ENCODE measurements at regions not wholly inside any gene's neighbourhood (a gene's known extent, or its start where the extent isn't known, plus 50 kb on each side); places are given as distances from the start of the nearest gene placed in this dataset.
A peak's percentile ranks its signal among the peaks of the same experiment; 100 is the strongest.

DNA sequence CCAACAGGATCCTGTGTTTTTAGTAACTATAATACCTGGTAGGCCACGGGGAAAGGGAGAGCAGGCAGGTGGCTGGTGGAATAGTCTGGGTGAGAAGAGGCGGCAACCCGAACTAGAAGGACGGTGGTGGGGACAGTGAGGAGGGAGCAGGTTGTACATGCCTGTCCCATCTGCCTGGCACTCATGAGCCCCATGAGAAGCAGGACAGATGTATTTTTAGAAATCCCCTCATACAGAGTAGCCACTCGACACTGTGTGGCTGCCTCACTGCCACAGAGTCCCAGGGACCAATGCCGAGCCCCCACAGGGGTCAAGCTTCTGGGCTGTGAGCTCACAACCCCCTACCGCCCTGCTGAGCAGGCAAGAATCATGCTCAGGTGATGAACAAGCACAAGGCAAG lies 136.6 kb downstream of the SEC61B start:
- peaks cover 0 to 7% (median 1%) of the 10 kb centered on the region in 5 donors for H3K27me3 ChIP-seq (ENCODE audit: control insufficient read depth in 5 of 5, insufficient read depth in 4 of 5, low read length in 5 of 5)
- no peaks in the 10 kb centered on the region for H3K9me3 ChIP-seq (ENCODE audit: control insufficient read depth in 5 of 5, low read length in 5 of 5)
- no peak overlapping the region for H3K27ac ChIP-seq (ENCODE audit: low read depth, low read length)
- H3K4me1 ChIP-seq (ENCODE audit: control insufficient read depth in 5 of 5, insufficient read depth in 5 of 5, low read length in 5 of 5) = peaks cover 11 to 38% (median 34%) of the 10 kb centered on the region in 5 donors
- H3K9ac ChIP-seq (ENCODE audit: low read length in 5 of 5) = no peak overlapping the region
- no peaks in the 10 kb centered on the region for H3K36me3 ChIP-seq (ENCODE audit: control insufficient read depth in 5 of 5, insufficient read depth in 5 of 5, low read length in 5 of 5)
- no peak overlapping the region for H3K4me3 ChIP-seq (ENCODE audit: low read depth in 1 of 5, low read length in 5 of 5)

DNA sequence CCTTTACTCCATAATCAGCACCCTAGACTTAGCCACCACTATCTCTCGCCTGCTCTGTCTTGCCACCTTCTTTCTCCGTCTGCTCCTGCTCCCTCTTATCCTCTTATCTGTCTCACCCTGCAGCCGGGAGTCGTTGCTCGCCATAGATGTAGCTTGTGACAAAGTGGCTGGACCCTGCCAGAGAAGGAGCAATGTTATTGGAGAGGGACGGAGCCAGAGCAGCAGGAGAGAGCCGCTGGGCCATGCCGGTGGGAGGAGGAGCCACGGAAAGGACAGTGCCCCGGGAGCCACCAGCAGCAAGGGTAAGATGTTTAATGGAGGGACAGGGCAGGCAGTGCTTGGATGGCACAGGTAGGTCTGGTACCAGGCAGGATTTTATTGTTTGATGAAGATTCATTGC lies 137.3 kb downstream of the SEC61B start:
- Histone ChIP-seq H3K4me1 (ENCODE audit: control insufficient read depth in 5 of 5, insufficient read depth in 5 of 5, low read length in 5 of 5) (peaks cover 10 to 33% (median 27%) of the 10 kb centered on the region in 5 donors), H3K27ac (ENCODE audit: low read depth, low read length) (no peak overlapping the region), H3K9ac (ENCODE audit: low read length in 5 of 5) (no peak overlapping the region), H3K9me3 (ENCODE audit: control insufficient read depth in 5 of 5, low read length in 5 of 5) (no peaks in the 10 kb centered on the region), H3K27me3 (ENCODE audit: control insufficient read depth in 5 of 5, insufficient read depth in 4 of 5, low read length in 5 of 5) (peaks cover 0 to 7% (median 0%) of the 10 kb centered on the region in 5 donors), H3K36me3 (ENCODE audit: control insufficient read depth in 5 of 5, insufficient read depth in 5 of 5, low read length in 5 of 5) (no peaks in the 10 kb centered on the region), H3K4me3 (ENCODE audit: low read depth in 1 of 5, low read length in 5 of 5) (no peak overlapping the region)

DNA sequence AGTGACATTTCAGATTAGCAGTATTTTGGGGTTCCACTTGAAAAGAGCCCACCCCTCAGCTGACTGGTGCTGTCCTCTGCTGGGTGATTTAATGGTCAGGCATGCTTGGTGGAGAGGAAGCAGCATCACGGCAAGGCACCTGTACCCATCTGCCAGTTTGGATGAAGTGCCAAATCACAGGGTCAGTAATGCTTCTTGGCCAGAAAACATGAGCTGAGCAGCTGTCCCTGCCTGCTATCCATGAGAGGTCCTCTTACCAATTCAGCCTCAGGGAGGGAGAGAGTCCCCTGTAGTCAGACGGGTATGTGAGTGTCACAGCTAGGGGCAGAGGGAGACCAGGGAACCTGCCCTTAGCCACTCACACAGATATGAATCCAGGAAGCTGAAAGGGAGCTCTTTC lies 137.9 kb downstream of the SEC61B start:
- Histone ChIP-seq H3K27me3 (ENCODE audit: control insufficient read depth in 5 of 5, insufficient read depth in 4 of 5, low read length in 5 of 5) (peaks cover 0 to 7% (median 0%) of the 10 kb centered on the region in 5 donors), H3K4me1 (ENCODE audit: control insufficient read depth in 5 of 5, insufficient read depth in 5 of 5, low read length in 5 of 5) (peaks cover 10 to 33% (median 27%) of the 10 kb centered on the region in 5 donors), H3K9me3 (ENCODE audit: control insufficient read depth in 5 of 5, low read length in 5 of 5) (no peaks in the 10 kb centered on the region), H3K4me3 (ENCODE audit: low read depth in 1 of 5, low read length in 5 of 5) (no peak overlapping the region), H3K36me3 (ENCODE audit: control insufficient read depth in 5 of 5, insufficient read depth in 5 of 5, low read length in 5 of 5) (no peaks in the 10 kb centered on the region), H3K9ac (ENCODE audit: low read length in 5 of 5) (no peak overlapping the region), H3K27ac (ENCODE audit: low read depth, low read length) (no peak overlapping the region)

DNA sequence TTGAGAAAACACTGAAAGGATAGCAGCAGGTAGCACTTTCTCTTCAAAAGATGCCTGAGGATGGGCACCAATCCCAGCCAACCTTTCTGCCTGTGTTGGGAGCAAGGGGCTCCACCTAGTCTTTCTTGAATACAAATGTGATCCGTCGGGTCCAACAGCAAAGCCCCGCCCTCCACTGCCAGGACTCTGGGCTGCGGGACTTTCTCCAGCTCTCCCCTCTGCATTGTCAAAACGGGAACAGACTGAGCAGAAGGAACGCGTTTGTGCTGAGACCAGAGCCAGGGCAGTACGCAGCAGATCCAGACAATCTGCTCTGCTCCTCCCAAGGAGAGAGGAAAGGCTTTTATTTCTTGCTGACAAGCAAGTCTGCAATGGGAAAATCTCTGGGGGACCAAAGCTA lies 139.7 kb downstream of the SEC61B start:
- H3K4me3 ChIP-seq (ENCODE audit: low read depth in 1 of 5, low read length in 5 of 5) = peak overlapping the region in 3 of 5 donors; percentile 1 to 40 (median 11)

DNA sequence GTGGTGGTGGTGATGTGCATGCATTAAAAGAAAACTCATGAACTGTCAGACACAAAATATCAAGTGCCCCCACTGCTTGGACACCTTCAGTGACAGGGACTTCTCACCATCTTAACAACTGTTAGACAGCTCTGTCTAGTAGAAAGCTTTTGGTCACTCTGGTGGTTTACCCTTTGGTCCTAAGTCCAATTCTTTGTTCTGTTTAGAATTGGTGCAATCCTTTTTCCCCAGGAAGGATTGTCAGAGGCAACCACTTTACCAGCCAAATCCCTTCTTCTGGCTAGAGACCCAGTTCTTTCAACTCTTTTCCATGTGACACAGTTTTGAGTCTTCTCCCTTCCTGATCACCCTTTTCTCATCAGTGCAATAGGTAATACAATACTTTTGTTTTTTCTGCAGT lies 140.2 kb downstream of the SEC61B start:
- Histone ChIP-seq H3K4me1 (ENCODE audit: control insufficient read depth in 5 of 5, insufficient read depth in 5 of 5, low read length in 5 of 5) (peaks cover 2 to 20% (median 13%) of the 10 kb centered on the region in 5 donors), H3K27me3 (ENCODE audit: control insufficient read depth in 5 of 5, insufficient read depth in 4 of 5, low read length in 5 of 5) (peaks cover 0 to 7% (median 0%) of the 10 kb centered on the region in 5 donors), H3K36me3 (ENCODE audit: control insufficient read depth in 5 of 5, insufficient read depth in 5 of 5, low read length in 5 of 5) (no peaks in the 10 kb centered on the region), H3K9ac (ENCODE audit: low read length in 5 of 5) (no peak overlapping the region), H3K27ac (ENCODE audit: low read depth, low read length) (no peak overlapping the region), H3K9me3 (ENCODE audit: control insufficient read depth in 5 of 5, low read length in 5 of 5) (no peaks in the 10 kb centered on the region), H3K4me3 (ENCODE audit: low read depth in 1 of 5, low read length in 5 of 5) (peak overlapping the region in 2 of 5 donors; percentile 1 to 11)

More for the DNA sequence above, 139.7 kb downstream of the SEC61B start:
- H3K27ac ChIP-seq (ENCODE audit: low read depth, low read length) = no peak overlapping the region
- peaks cover 4 to 23% (median 16%) of the 10 kb centered on the region in 5 donors for H3K4me1 ChIP-seq (ENCODE audit: control insufficient read depth in 5 of 5, insufficient read depth in 5 of 5, low read length in 5 of 5)
- no peaks in the 10 kb centered on the region for H3K36me3 ChIP-seq (ENCODE audit: control insufficient read depth in 5 of 5, insufficient read depth in 5 of 5, low read length in 5 of 5)
- no peaks in the 10 kb centered on the region for H3K9me3 ChIP-seq (ENCODE audit: control insufficient read depth in 5 of 5, low read length in 5 of 5)
- no peak overlapping the region for H3K9ac ChIP-seq (ENCODE audit: low read length in 5 of 5)
- H3K27me3 ChIP-seq (ENCODE audit: control insufficient read depth in 5 of 5, insufficient read depth in 4 of 5, low read length in 5 of 5) = peaks cover 0 to 7% (median 0%) of the 10 kb centered on the region in 5 donors

DNA sequence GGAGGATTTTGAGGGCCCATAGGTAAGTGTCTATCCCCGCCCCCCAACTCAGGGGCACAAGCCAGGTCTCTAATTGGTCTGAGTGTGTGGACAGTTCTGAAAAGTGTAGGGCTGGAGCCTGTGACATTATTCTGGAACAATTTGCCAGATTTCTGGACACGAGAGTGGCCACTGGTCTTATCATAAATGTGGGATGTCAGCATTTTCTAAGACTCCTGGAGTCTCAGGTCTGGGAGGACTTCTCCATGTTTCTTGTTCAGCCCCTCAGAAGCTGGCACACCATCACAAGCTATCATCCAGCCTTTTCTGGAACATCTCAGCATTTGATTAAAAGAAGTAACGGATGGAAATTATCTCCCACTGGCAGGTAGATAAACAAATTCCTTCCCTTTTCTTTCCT lies 141.4 kb downstream of the SEC61B start:
- peaks cover 0 to 7% (median 0%) of the 10 kb centered on the region in 5 donors for H3K27me3 ChIP-seq (ENCODE audit: control insufficient read depth in 5 of 5, insufficient read depth in 4 of 5, low read length in 5 of 5)
- no peak overlapping the region for H3K9ac ChIP-seq (ENCODE audit: low read length in 5 of 5)
- H3K36me3 ChIP-seq (ENCODE audit: control insufficient read depth in 5 of 5, insufficient read depth in 5 of 5, low read length in 5 of 5) = no peaks in the 10 kb centered on the region
- H3K4me3 ChIP-seq (ENCODE audit: low read depth in 1 of 5, low read length in 5 of 5) = no peak overlapping the region
- no peaks in the 10 kb centered on the region for H3K9me3 ChIP-seq (ENCODE audit: control insufficient read depth in 5 of 5, low read length in 5 of 5)
- H3K27ac ChIP-seq (ENCODE audit: low read depth, low read length) = no peak overlapping the region
- peaks cover 2 to 24% (median 16%) of the 10 kb centered on the region in 5 donors for H3K4me1 ChIP-seq (ENCODE audit: control insufficient read depth in 5 of 5, insufficient read depth in 5 of 5, low read length in 5 of 5)

DNA sequence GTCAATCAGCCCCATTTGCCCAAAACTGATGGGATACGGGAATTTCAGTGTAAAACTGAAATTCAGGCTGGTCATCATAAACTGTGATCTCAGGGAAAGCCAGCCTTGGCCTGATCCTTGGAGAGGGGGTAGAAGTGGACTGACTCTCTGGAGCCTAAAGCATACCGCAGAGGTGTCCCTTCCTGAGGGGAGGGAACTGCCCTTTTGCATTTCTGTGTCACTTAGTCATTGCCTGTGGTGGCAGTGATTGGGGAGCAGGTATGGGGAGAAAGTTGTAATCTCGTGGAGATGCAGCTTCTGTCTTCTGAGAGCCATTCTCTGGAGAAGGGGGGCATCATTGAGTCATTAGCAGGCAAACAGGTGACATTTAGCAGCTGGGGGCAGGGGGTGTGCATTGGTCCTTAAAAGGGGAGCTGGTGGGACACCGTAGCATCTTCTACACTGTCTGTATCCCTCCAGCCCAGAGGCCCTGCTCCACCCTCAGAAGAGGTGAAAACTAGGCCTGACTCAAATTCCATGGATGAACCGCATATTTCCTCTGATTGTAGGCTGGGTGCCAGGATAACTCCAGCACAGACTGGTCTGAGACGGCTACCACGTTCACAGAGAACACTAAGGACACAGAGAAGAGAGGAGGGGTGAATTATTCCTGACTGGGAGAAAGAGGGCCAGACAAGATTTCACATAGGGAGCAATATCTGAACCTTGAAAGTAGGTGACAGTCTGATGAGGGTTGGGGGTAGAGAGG lies 143.3 kb downstream of the SEC61B start:
- no peaks in the 10 kb centered on the region for H3K9me3 ChIP-seq (ENCODE audit: control insufficient read depth in 5 of 5, low read length in 5 of 5)
- H3K27ac ChIP-seq (ENCODE audit: low read depth, low read length) = no peak overlapping the region
- peaks cover 0 to 5% (median 0%) of the 10 kb centered on the region in 5 donors for H3K27me3 ChIP-seq (ENCODE audit: control insufficient read depth in 5 of 5, insufficient read depth in 4 of 5, low read length in 5 of 5)
- no peak overlapping the region for H3K4me3 ChIP-seq (ENCODE audit: low read depth in 1 of 5, low read length in 5 of 5)
- H3K4me1 ChIP-seq (ENCODE audit: control insufficient read depth in 5 of 5, insufficient read depth in 5 of 5, low read length in 5 of 5) = peaks cover 2 to 33% (median 24%) of the 10 kb centered on the region in 5 donors
- no peaks in the 10 kb centered on the region for H3K36me3 ChIP-seq (ENCODE audit: control insufficient read depth in 5 of 5, insufficient read depth in 5 of 5, low read length in 5 of 5)
- no peak overlapping the region for H3K9ac ChIP-seq (ENCODE audit: low read length in 5 of 5)

DNA sequence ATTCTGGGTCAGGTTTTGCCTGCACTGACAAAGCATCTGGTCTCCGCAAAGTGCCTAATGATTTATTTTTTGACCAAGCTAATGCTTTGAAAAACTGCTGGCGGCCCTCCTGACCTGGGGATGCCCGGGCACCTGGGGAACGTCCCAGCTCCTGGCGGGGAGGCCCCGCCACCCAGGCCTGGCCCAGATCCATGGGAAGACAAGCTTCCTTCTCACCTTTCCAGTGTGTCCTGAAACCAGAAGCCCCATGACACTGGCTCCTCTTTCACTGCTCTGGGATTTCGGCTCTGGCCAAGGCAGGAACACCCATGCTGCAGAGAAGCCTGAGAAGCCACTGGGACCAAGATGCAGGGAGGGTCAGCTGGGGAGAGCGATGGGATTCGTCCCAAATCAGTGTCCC lies 144.1 kb downstream of the SEC61B start:
- Histone ChIP-seq H3K27ac (ENCODE audit: low read depth, low read length) (no peak overlapping the region), H3K9me3 (ENCODE audit: control insufficient read depth in 5 of 5, low read length in 5 of 5) (no peaks in the 10 kb centered on the region), H3K4me1 (ENCODE audit: control insufficient read depth in 5 of 5, insufficient read depth in 5 of 5, low read length in 5 of 5) (peaks cover 2 to 33% (median 24%) of the 10 kb centered on the region in 5 donors), H3K4me3 (ENCODE audit: low read depth in 1 of 5, low read length in 5 of 5) (no peak overlapping the region), H3K27me3 (ENCODE audit: control insufficient read depth in 5 of 5, insufficient read depth in 4 of 5, low read length in 5 of 5) (peaks cover 0 to 5% (median 0%) of the 10 kb centered on the region in 5 donors), H3K36me3 (ENCODE audit: control insufficient read depth in 5 of 5, insufficient read depth in 5 of 5, low read length in 5 of 5) (no peaks in the 10 kb centered on the region), H3K9ac (ENCODE audit: low read length in 5 of 5) (no peak overlapping the region)

DNA sequence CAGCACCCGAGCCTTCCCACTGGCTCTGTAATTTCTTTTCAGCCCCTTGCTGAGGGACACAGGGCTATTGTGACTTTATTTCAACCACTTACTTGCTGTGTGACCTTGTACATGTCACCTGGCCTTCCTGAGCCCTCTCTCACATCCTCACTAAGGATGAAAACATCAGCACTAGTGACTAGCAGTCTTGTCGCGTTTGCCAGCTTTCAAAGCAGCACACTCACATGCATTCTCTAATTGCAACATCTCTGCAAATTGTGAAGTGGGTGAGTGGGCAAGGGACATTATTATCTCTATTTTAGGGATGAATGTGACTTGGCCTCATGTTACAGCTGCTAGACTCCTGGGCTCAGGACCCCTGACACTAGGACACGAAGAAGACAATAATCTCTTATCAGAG lies 144.5 kb downstream of the SEC61B start:
- H3K27ac ChIP-seq (ENCODE audit: low read depth, low read length) = no peak overlapping the region
- peaks cover 2 to 29% (median 24%) of the 10 kb centered on the region in 5 donors for H3K4me1 ChIP-seq (ENCODE audit: control insufficient read depth in 5 of 5, insufficient read depth in 5 of 5, low read length in 5 of 5)
- no peak overlapping the region for H3K9ac ChIP-seq (ENCODE audit: low read length in 5 of 5)

More for the DNA sequence above, 144.5 kb downstream of the SEC61B start:
- H3K4me3 ChIP-seq (ENCODE audit: low read depth in 1 of 5, low read length in 5 of 5) = no peak overlapping the region
- H3K27me3 ChIP-seq (ENCODE audit: control insufficient read depth in 5 of 5, insufficient read depth in 4 of 5, low read length in 5 of 5) = peaks cover 0 to 5% (median 0%) of the 10 kb centered on the region in 5 donors
- no peaks in the 10 kb centered on the region for H3K36me3 ChIP-seq (ENCODE audit: control insufficient read depth in 5 of 5, insufficient read depth in 5 of 5, low read length in 5 of 5)
- H3K9me3 ChIP-seq (ENCODE audit: control insufficient read depth in 5 of 5, low read length in 5 of 5) = no peaks in the 10 kb centered on the region

Data from subcutaneous abdominal adipose tissue (tissue), 5 donors.